Lower leg skin (tissue), 3 donors: ENCODE measurements at regions not wholly inside any gene's neighbourhood (a gene's known extent, or its start where the extent isn't known, plus 50 kb on each side); places are given as distances from the start of the nearest gene placed in this dataset.

ENCODE experiments used
- POLR2A ChIP-seq, 2 donors: fragments of 450-650 bp; IDR thresholded peaks; one replicate each; pipeline ENCODE4 v1.6.1; 2016 to 2017; ENCODE audit warnings: antibody characterized with exemption in 2 of 2, mild to moderate bottlenecking in 1 of 2, moderate library complexity in 1 of 2
- TF ChIP-seq, protein P1 (sequence below), 3 donors: fragments of 450-650 bp; IDR thresholded peaks; one replicate each; pipeline ENCODE4 v1.5.1; 2016; ENCODE audit warnings: antibody characterized with exemption in 3 of 3, mild to moderate bottlenecking in 3 of 3, moderate library complexity in 2 of 3

GRCh38 chr16:14005335-14005734 is 65.8 kb upstream of the MRTFB start:
- TF ChIP-seq, protein P1, sequence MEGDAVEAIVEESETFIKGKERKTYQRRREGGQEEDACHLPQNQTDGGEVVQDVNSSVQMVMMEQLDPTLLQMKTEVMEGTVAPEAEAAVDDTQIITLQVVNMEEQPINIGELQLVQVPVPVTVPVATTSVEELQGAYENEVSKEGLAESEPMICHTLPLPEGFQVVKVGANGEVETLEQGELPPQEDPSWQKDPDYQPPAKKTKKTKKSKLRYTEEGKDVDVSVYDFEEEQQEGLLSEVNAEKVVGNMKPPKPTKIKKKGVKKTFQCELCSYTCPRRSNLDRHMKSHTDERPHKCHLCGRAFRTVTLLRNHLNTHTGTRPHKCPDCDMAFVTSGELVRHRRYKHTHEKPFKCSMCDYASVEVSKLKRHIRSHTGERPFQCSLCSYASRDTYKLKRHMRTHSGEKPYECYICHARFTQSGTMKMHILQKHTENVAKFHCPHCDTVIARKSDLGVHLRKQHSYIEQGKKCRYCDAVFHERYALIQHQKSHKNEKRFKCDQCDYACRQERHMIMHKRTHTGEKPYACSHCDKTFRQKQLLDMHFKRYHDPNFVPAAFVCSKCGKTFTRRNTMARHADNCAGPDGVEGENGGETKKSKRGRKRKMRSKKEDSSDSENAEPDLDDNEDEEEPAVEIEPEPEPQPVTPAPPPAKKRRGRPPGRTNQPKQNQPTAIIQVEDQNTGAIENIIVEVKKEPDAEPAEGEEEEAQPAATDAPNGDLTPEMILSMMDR (IDR thresholded peaks at IDR 0.05), result no peak
- no peak for TF ChIP-seq POLR2A (IDR thresholded peaks at IDR 0.05)
